H1 (cell line): ENCODE measurements at regions not wholly inside any gene's neighbourhood (a gene's known extent, or its start where the extent isn't known, plus 50 kb on each side); places are given as distances from the start of the nearest gene placed in this dataset.

ENCODE experiments used
- POU5F1 ChIP-seq: IDR thresholded peaks from 2 replicates; pipeline ENCODE4 v1.6.1; 2011; ENCODE audit warnings: low read depth, mild to moderate bottlenecking, low read length, moderate library complexity
- TF ChIP-seq, protein P1 (sequence below): IDR thresholded peaks from 2 replicates; pipeline ENCODE4 v1.6.1; 2012; ENCODE audit warnings: low read length, inconsistent platforms

DNA sequence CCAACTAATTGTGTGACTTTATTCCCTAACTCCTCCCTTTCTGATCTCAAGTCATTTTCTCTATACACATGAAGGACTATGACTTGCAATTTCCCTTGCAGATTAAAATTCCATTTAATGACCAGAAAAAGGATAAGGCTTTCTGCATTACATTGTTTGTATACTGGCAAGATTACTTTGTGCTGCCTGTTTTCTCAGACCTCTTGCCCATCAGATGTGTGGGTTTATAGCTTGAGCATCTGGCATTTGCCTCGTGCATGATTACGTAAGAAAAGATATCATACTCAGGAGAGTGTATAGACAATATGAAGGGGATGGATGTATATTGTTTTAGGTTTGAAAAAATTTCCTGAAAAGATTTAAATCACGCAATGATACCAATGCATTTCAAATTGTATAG, 593.8 kb upstream of the SLIT2 start (continued):
- TF ChIP-seq, protein P1, sequence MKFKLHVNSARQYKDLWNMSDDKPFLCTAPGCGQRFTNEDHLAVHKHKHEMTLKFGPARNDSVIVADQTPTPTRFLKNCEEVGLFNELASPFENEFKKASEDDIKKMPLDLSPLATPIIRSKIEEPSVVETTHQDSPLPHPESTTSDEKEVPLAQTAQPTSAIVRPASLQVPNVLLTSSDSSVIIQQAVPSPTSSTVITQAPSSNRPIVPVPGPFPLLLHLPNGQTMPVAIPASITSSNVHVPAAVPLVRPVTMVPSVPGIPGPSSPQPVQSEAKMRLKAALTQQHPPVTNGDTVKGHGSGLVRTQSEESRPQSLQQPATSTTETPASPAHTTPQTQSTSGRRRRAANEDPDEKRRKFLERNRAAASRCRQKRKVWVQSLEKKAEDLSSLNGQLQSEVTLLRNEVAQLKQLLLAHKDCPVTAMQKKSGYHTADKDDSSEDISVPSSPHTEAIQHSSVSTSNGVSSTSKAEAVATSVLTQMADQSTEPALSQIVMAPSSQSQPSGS = no peak
- TF ChIP-seq POU5F1 = no peak
